Body of pancreas (tissue), 4 donors: ENCODE measurements at regions not wholly inside any gene's neighbourhood (a gene's known extent, or its start where the extent isn't known, plus 50 kb on each side); places are given as distances from the start of the nearest gene placed in this dataset.

Experiments
- ATAC-seq: fragments of 150-250 bp; one replicate; pipeline ENCODE4 v1.9.1; 2016
- DNase-seq, 4 donors: peaks; one replicate each; pipeline ENCODE4 v3.0.0-alpha.2; 2019
- H3K27ac ChIP-seq, 4 donors: fragments of 200-600 bp; sonication (generic); 1 replicate in 3 of 4; 2 replicates in 1 of 4; pipeline versions ENCODE4 v1.5.1 to v1.6.1; 2016 to 2019; ENCODE audit warnings: mild to moderate bottlenecking in 1 of 4, mixed read lengths in 1 of 4, moderate library complexity in 1 of 4
- H3K27me3 ChIP-seq, 2 donors: fragments of 200-600 bp; sonication (generic); one replicate each; pipeline ENCODE4 v1.6.0; 2016; ENCODE audit warnings: mild to moderate bottlenecking in 1 of 2
- H3K36me3 ChIP-seq, 2 donors: fragments of 200-600 bp; sonication (generic); replicated peaks in 1 of 2; 2 replicates each; pipeline ENCODE4 v1.5.1; 2016; ENCODE audit warnings: low read depth in 2 of 2; ENCODE audit not compliant: insufficient read depth in 1 of 2
- H3K4me1 ChIP-seq: fragments of 200-600 bp; sonication (generic); one replicate; pipeline ENCODE4 v1.6.0; 2016
- H3K4me3 ChIP-seq, 2 donors: fragments of 200-600 bp; sonication (generic); 1 replicate in 1 of 2; 2 replicates in 1 of 2; pipeline ENCODE4 v1.5.1; 2016 to 2019
- H3K9me3 ChIP-seq, 3 donors: fragments of 200-600 bp; sonication (generic); 1 replicate in 2 of 3; 2 replicates in 1 of 3; pipeline ENCODE4 v1.5.1; 2016
- POLR2A ChIP-seq, 3 donors: fragments of 450-650 bp; IDR thresholded peaks; one replicate each; pipeline ENCODE4 v1.6.1; 2016; ENCODE audit warnings: antibody characterized with exemption in 3 of 3, mild to moderate bottlenecking in 2 of 3
- WGBS, 2 donors: methylation state at CpG; one replicate each; pipeline ENCODE4 v1.1.5; 2017; 5-methylcytosine and 5-hydroxymethylcytosine counted together
- intact Hi-C: fragments of 100-400 bp; cut with DNase I; formaldehyde crosslinking; loops from one replicate; pipeline ENCODE4 v1.15.1; 2023
- TF ChIP-seq, protein P1 (sequence below), 7 experiments: fragments of 450-650 bp in 4 of 7; fragments of 200-600 bp in 3 of 7; sonication (generic) in 3 of 7; IDR thresholded peaks; one replicate each; pipeline ENCODE4 v1.5.1; 2016 to 2019; ENCODE audit warnings: antibody characterized with exemption in 7 of 7

DNA sequence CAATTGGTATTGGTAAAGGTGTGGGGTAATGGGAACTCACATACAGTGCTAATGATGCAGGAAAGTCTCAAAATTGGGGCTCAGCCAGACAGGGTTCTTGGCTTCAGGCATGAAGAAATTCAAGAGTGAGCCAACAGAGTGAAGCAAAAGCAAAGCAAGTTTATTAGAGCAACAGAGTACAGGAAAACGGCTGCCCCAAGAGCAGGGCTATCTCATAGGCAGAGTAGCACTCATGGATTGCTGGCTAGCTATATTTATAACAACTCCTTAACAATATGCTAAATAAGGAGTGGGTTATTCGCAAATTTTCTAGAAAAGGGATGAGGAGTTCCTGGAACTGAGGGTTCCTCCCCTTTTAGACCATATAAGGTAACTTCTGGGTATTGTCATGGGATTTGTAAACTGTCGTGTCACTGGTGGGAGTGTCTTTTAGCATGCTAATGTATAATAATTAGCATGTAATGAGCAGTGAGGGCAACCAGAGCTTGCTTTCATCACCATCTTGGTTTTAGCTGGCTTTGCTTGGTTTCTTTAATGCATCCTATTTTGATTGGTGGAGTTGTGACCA lies 233.8 kb upstream of the NOL4 start:
- Histone ChIP-seq H3K4me3 (no peak overlapping the region), H3K4me1 (no peaks in the 10 kb centered on the region), H3K36me3 (no peaks in the 10 kb centered on the region), H3K27me3 (no peaks in the 10 kb centered on the region), H3K9me3 (no peaks in the 10 kb centered on the region), H3K27ac (no peak overlapping the region)
- TF ChIP-seq, protein P1, sequence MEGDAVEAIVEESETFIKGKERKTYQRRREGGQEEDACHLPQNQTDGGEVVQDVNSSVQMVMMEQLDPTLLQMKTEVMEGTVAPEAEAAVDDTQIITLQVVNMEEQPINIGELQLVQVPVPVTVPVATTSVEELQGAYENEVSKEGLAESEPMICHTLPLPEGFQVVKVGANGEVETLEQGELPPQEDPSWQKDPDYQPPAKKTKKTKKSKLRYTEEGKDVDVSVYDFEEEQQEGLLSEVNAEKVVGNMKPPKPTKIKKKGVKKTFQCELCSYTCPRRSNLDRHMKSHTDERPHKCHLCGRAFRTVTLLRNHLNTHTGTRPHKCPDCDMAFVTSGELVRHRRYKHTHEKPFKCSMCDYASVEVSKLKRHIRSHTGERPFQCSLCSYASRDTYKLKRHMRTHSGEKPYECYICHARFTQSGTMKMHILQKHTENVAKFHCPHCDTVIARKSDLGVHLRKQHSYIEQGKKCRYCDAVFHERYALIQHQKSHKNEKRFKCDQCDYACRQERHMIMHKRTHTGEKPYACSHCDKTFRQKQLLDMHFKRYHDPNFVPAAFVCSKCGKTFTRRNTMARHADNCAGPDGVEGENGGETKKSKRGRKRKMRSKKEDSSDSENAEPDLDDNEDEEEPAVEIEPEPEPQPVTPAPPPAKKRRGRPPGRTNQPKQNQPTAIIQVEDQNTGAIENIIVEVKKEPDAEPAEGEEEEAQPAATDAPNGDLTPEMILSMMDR (IDR thresholded peaks at IDR 0.05): no peak
- TF ChIP-seq POLR2A (IDR thresholded peaks at IDR 0.05): no peak
- 70 to 75% methylated on average over 3 of the region's 3 CpGs for WGBS, 2 donors
- no peak for ATAC-seq
- no peak for DNase-seq
- intact Hi-C loops: no loop called here

DNA sequence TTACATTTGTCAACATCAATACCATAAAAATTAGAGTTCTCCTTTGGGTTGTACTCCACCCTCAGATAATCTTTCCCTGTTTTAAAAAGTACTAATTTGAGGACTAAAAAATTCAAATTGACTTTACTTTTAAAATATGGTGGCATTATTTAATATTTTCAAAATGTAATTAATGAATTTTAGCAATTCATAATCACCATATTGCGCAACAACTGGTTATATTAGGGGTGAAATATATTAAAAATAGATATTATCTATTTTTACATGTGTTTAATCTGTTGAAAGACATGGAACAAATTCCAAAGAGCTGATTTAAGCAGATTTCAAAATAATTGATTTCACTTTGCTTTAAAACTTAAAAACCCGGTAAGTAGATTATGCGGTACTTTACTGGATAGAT lies 236.6 kb upstream of the NOL4 start:
- H3K27me3 ChIP-seq: no peaks in the 10 kb centered on the region
- WGBS, 2 donors: 76 to 82% methylated on average over 3 of the region's 3 CpGs
- intact Hi-C loops: loop anchor here (10.0 kb wide), 1 partner anchor 76 kb away; no protein-coding TSS in a partner anchor
- TF ChIP-seq POLR2A (IDR thresholded peaks at IDR 0.05): no peak
- TF ChIP-seq, protein P1 (IDR thresholded peaks at IDR 0.05): no peak
- H3K4me1 ChIP-seq: no peaks in the 10 kb centered on the region
- H3K36me3 ChIP-seq: no peaks in the 10 kb centered on the region
- ATAC-seq (no peak), DNase-seq (no peak)
- no peak overlapping the region for H3K27ac ChIP-seq
- H3K4me3 ChIP-seq: no peak overlapping the region
- H3K9me3 ChIP-seq: no peaks in the 10 kb centered on the region

DNA sequence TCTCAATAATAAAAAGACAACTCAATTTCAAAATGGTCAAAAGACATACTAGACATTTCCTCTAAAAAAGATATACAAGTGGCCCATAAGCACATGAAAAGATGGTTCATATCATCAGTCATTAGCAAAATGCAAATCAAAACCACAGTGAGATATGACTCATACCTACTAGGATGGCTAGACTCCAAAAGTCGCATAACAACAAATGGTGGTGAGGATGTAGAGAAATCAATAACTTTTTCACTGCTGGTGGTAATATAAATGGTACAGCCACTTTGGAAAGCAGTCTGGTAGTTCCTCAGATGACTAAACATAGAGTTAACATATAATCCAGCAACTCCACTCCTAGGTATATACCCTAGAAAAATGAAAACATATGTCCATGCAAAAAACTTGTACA lies 242.3 kb upstream of the NOL4 start:
- ATAC-seq: no peak
- intact Hi-C loops: loop anchor here (10.0 kb wide), 1 partner anchor 82 kb away; no protein-coding TSS in a partner anchor
- 67% methylated on average over 1 of the region's 1 CpG for WGBS, 2 donors
- Histone ChIP-seq H3K4me3 (no peak overlapping the region), H3K4me1 (no peaks in the 10 kb centered on the region), H3K27ac (no peak overlapping the region), H3K27me3 (no peaks in the 10 kb centered on the region), H3K9me3 (no peaks in the 10 kb centered on the region), H3K36me3 (no peaks in the 10 kb centered on the region)
- DNase-seq: no peak
- no peak for TF ChIP-seq POLR2A (IDR thresholded peaks at IDR 0.05)
- TF ChIP-seq, protein P1 (IDR thresholded peaks at IDR 0.05): no peak

DNA sequence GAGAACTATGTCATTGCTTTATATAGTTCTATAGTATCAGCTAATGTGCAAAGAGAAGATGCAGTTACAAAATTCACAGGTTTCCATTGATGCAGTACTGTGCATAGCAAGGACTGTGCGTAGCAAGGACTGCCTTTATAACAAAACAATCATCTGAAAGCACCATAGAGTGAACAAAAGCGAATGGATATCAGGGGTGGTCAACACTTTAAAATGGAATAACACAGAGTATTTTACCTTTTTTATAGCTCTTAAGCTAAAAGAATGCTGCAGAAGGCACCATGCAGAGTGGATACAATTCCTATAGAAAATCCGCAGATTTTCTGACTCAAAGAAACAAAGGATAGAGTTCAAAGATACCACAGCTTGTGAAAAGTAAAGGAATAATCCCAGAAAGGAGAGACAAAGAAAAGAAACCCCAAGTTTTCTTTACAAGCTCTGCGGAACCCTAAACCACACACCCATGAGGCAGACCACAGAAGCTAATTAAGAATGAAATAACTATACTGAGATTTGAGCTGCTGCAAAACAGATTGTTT lies 229.9 kb upstream of the DTNA start:
- Histone ChIP-seq H3K4me1 (no peaks in the 10 kb centered on the region), H3K36me3 (no peaks in the 10 kb centered on the region), H3K27ac (no peak overlapping the region), H3K27me3 (no peaks in the 10 kb centered on the region), H3K4me3 (no peak overlapping the region), H3K9me3 (no peaks in the 10 kb centered on the region)
- 71 to 72% methylated on average over 4 of the region's 4 CpGs for WGBS, 2 donors
- intact Hi-C loops: no loop called here
- DNase-seq (no peak), ATAC-seq (no peak)
- TF ChIP-seq, protein P1 (IDR thresholded peaks at IDR 0.05): no peak
- TF ChIP-seq POLR2A (IDR thresholded peaks at IDR 0.05): no peak

DNA sequence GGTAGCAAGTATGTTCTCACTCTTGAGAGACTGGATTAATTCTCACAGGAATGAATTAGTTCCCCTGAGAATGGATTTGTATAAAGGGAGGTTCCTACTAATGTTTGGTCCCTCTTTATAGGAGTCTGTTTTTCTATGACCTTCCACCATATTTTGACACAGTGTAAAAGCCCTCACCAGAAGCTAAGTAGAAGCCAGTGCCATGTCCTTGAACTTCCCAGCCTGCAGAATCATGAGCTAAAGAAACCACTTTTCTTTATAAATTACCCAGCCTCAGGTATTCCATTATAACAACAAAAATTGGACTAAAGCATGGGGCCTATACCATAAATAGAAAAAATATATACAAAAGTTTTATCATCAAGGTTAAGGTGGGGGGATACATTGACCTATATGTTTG lies 227.9 kb upstream of the DTNA start:
- TF ChIP-seq, protein P1 (IDR thresholded peaks at IDR 0.05): no peak
- no peak for TF ChIP-seq POLR2A (IDR thresholded peaks at IDR 0.05)
- Histone ChIP-seq H3K9me3 (no peaks in the 10 kb centered on the region), H3K27ac (no peak overlapping the region), H3K4me1 (no peaks in the 10 kb centered on the region), H3K36me3 (no peaks in the 10 kb centered on the region), H3K27me3 (no peaks in the 10 kb centered on the region), H3K4me3 (no peak overlapping the region)
- no peak for ATAC-seq
- DNase-seq: no peak
- intact Hi-C loops: no loop called here
